ENCODE measurements at regions not wholly inside any gene's neighbourhood (a gene's known extent, or its start where the extent isn't known, plus 50 kb on each side); places are given as distances from the start of the nearest gene placed in this dataset.

DNA sequence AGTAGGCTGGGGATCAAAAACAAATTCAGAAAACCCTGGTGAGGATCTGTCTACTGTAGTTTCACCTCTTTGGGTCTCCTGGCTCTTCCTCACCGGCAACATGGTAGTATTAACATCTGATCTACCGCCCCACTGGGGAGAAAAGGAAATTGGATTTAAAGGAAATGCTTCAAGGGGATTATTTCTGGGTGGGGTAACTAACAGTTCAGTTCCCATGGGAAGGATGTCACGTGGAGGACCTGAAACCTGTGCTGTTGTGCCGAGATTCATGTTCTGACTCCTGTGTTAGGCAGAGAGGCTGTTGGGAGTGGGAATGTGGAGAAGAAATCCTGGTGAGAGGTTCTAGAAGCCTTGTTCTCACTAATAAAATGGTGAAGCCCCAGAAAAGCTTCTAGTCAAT is 254.4 kb downstream of the BCOR start:
- TF ChIP-seq, protein P1, sequence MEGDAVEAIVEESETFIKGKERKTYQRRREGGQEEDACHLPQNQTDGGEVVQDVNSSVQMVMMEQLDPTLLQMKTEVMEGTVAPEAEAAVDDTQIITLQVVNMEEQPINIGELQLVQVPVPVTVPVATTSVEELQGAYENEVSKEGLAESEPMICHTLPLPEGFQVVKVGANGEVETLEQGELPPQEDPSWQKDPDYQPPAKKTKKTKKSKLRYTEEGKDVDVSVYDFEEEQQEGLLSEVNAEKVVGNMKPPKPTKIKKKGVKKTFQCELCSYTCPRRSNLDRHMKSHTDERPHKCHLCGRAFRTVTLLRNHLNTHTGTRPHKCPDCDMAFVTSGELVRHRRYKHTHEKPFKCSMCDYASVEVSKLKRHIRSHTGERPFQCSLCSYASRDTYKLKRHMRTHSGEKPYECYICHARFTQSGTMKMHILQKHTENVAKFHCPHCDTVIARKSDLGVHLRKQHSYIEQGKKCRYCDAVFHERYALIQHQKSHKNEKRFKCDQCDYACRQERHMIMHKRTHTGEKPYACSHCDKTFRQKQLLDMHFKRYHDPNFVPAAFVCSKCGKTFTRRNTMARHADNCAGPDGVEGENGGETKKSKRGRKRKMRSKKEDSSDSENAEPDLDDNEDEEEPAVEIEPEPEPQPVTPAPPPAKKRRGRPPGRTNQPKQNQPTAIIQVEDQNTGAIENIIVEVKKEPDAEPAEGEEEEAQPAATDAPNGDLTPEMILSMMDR (IDR thresholded peaks at IDR 0.05), result no peak
- Mint-ChIP-seq H3K27ac (no peak overlapping the region), H3K36me3 (ENCODE audit: low read depth) (no peaks in the 10 kb centered on the region), H3K27me3 (ENCODE audit: low read depth, poor library complexity) (peaks cover 30% of the 10 kb centered on the region), H3K4me1 (peaks cover 44% of the 10 kb centered on the region), H3K4me3 (no peak overlapping the region), H3K9me3 (peaks cover 15% of the 10 kb centered on the region)
- no peak for DNase-seq

DNA sequence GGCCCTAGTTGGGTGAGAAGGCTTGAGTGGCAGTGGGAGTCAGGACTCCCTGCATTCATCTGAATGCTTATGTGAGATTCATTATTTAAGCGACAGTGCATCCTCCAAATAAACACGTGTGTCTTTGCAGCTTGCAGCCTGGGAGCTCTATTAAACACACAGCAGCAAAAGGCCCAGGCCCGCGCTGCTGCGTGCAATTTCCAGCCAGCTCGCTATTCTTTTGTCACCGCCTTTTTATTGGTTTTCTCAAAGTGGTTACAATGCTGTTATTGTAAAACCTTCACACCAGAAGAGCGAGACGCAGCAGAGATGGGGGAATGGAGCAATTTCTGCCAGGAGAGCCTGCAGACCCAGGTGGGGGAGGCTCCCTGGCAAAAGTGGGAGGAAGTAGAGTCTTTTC is 252.5 kb downstream of the BCOR start:
- peaks cover 16% of the 10 kb centered on the region for H3K9me3 Mint-ChIP-seq
- no peak overlapping the region for H3K4me3 Mint-ChIP-seq
- peaks cover 21% of the 10 kb centered on the region for H3K27me3 Mint-ChIP-seq (ENCODE audit: low read depth, poor library complexity)
- TF ChIP-seq, protein P1 (IDR thresholded peaks at IDR 0.05), result no peak
- H3K27ac Mint-ChIP-seq, result no peak overlapping the region
- no peaks in the 10 kb centered on the region for H3K36me3 Mint-ChIP-seq (ENCODE audit: low read depth)
- peaks cover 57% of the 10 kb centered on the region for H3K4me1 Mint-ChIP-seq
- DNase-seq, result no peak

DNA sequence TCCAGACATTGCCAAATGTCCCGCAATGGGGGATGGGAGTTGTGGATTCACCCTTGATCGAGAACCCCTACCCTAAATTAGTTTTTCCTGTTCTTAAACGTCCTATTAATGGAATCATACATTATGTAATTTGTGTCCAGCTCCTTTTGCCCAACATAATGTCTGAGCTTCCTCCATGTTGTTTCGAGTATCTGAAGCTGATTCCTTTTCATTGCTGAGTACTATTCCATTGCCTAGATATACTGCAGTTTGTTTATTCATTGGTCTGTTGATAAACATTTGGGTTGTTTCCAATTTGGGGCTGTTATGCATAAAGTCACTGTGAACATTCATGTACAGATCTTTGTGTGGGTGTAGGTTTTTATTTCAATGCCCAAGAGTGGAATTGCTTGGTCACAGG is 251.3 kb downstream of the BCOR start:
- Mint-ChIP-seq H3K4me3 (no peak overlapping the region), H3K36me3 (ENCODE audit: low read depth) (no peaks in the 10 kb centered on the region), H3K4me1 (peaks cover 59% of the 10 kb centered on the region), H3K27me3 (ENCODE audit: low read depth, poor library complexity) (peaks cover 23% of the 10 kb centered on the region), H3K9me3 (peaks cover 20% of the 10 kb centered on the region), H3K27ac (no peak overlapping the region)
- TF ChIP-seq, protein P1 (IDR thresholded peaks at IDR 0.05), result no peak
- no peak for DNase-seq

DNA sequence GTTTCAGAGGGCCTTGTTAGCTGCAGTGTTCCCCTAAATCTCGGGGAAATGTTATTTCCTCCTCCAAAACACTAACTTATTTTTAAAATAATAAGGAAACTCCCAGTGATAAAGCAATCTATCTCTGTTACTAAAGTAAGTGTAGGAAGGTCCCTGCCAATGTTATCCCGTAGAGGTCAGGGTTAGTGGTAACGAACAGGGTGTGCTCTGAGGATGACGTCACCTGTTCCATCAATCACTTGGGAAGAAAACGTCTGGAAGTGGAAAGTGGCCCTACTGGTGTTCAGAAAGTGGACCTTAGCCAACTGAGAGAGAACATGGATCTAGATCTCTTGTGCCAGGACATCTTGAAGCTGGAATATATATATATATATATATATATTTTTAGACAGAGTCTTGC is 249.5 kb downstream of the BCOR start:
- no peak for DNase-seq
- H3K4me1 Mint-ChIP-seq, result peaks cover 69% of the 10 kb centered on the region
- H3K36me3 Mint-ChIP-seq (ENCODE audit: low read depth), result no peaks in the 10 kb centered on the region
- H3K27me3 Mint-ChIP-seq (ENCODE audit: low read depth, poor library complexity), result peaks cover 25% of the 10 kb centered on the region
- H3K27ac Mint-ChIP-seq, result no peak overlapping the region
- no peak overlapping the region for H3K4me3 Mint-ChIP-seq
- TF ChIP-seq, protein P1 (IDR thresholded peaks at IDR 0.05), result no peak
- peaks cover 21% of the 10 kb centered on the region for H3K9me3 Mint-ChIP-seq

DNA sequence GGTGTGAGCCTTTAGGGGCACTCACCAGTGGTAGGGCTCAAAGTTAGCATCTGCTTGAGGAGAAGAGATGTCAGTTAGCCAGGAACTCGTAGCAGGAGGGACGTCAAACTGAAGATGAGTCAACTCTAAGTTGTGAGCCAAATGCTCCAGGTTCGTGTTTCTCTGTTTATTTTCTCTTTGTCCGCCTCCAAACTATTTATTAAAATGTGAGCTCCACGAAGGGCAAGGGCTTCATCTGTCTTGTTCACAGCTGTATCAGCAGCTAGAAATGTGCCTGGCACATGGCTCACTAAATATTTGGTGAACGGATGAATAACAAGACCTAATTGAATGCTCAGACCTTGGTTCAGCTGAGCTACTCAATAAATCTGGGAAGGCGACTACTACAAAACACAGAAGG is 248.9 kb downstream of the BCOR start:
- H3K4me3 Mint-ChIP-seq, result no peak overlapping the region

DNA sequence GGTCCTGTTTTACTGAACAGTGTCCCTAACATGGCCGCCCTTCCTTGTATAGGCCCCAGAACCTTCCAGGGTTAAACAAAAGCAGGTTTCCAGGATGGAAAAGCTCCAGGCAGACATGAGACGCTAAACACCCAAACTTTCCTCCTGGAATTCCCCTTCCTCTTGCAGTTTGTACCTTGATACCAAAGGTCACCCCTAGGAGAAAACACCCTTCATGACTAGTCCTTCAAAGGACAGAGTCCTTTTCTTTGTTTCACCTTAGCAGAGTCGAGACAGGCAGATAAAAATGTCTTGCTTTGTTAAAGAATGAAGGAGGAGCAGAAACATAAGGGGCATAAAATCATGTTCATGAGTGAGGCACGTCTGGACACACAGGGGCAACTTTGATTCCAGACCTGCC is 247.5 kb downstream of the BCOR start:
- Mint-ChIP-seq H3K4me3 (peak overlapping the region; percentile 30), H3K27me3 (ENCODE audit: low read depth, poor library complexity) (peaks cover 19% of the 10 kb centered on the region), H3K4me1 (peaks cover 64% of the 10 kb centered on the region), H3K9me3 (peaks cover 19% of the 10 kb centered on the region), H3K27ac (no peak overlapping the region), H3K36me3 (ENCODE audit: low read depth) (no peaks in the 10 kb centered on the region)
- DNase-seq, result no peak
- TF ChIP-seq, protein P1 (IDR thresholded peaks at IDR 0.05), result no peak

More for the DNA sequence above, 248.9 kb downstream of the BCOR start:
- no peak for DNase-seq
- peaks cover 72% of the 10 kb centered on the region for H3K4me1 Mint-ChIP-seq
- no peak overlapping the region for H3K27ac Mint-ChIP-seq
- H3K9me3 Mint-ChIP-seq, result peaks cover 24% of the 10 kb centered on the region
- TF ChIP-seq, protein P1 (IDR thresholded peaks at IDR 0.05), result no peak
- no peaks in the 10 kb centered on the region for H3K36me3 Mint-ChIP-seq (ENCODE audit: low read depth)
- H3K27me3 Mint-ChIP-seq (ENCODE audit: low read depth, poor library complexity), result peaks cover 24% of the 10 kb centered on the region

Measured in nephron progenitor cell (in vitro differentiated cells).